Transverse colon (tissue), 4 donors: ENCODE measurements at regions not wholly inside any gene's neighbourhood (a gene's known extent, or its start where the extent isn't known, plus 50 kb on each side); places are given as distances from the start of the nearest gene placed in this dataset.
"Not testable (repeated sequence)": the region's sequence is repeated elsewhere in the genome, so short reads cannot be mapped to it uniquely, and the experiment has no call there.

ENCODE experiments used
- DNase-seq: peaks from one replicate; pipeline ENCODE4 v3.0.0-alpha.2; 2019
- H3K27ac ChIP-seq, 4 donors: fragments of 200-600 bp; sonication (generic); 2 replicates each; pipeline ENCODE4 v1.5.1; 2016 to 2018; ENCODE audit warnings: inconsistent platforms in 4 of 4
- H3K27me3 ChIP-seq: fragments of 200-600 bp; sonication (generic); 2 replicates; pipeline ENCODE4 v1.5.1; 2017; ENCODE audit warnings: inconsistent platforms
- H3K36me3 ChIP-seq, 4 donors: fragments of 200-600 bp; sonication (generic); 2 replicates each; pipeline ENCODE4 v1.5.1; 2017 to 2019; ENCODE audit warnings: inconsistent platforms in 4 of 4
- H3K4me1 ChIP-seq, 4 donors: fragments of 200-600 bp; sonication (generic); 2 replicates each; pipeline ENCODE4 v1.5.1; 2017 to 2020; ENCODE audit warnings: inconsistent platforms in 4 of 4
- H3K4me3 ChIP-seq, 4 donors: fragments of 200-600 bp; sonication (generic); 1 replicate in 1 of 4; 2 replicates in 3 of 4; pipeline versions ENCODE4 v1.5.1 to v1.6.1; 2017 to 2019; ENCODE audit warnings: inconsistent platforms in 4 of 4
- H3K9me3 ChIP-seq, 2 donors: fragments of 200-600 bp; sonication (generic); 2 replicates each; pipeline ENCODE4 v1.5.1; 2017 to 2019; ENCODE audit warnings: inconsistent platforms in 2 of 2
- EP300 ChIP-seq: sonication (generic); formaldehyde crosslinking; IDR thresholded peaks from one replicate; pipeline ENCODE4 v1.6.1; 2017; ENCODE audit warnings: antibody characterized with exemption, low read depth
- POLR2A ChIP-seq: fragments of 450-650 bp; IDR thresholded peaks from one replicate; pipeline ENCODE4 v1.6.1; 2016; ENCODE audit warnings: antibody characterized with exemption, mild to moderate bottlenecking, moderate library complexity
- POLR2AphosphoS5 ChIP-seq, 3 donors: sonication (generic); formaldehyde crosslinking; IDR thresholded peaks; one replicate each; pipeline ENCODE4 v1.6.1; 2016; ENCODE audit warnings: antibody characterized with exemption in 3 of 3
- WGBS, 2 donors: methylation state at CpG; one replicate each; pipeline ENCODE4 v1.1.5; 2018; ENCODE audit warnings: low coverage in 1 of 2; 5-methylcytosine and 5-hydroxymethylcytosine counted together
- in situ Hi-C, 4 donors: fragments of 200-750 bp; cut with MboI; loops; one replicate each; pipeline versions ENCODE4 v1.15.0 to v1.15.1; 2017; ENCODE audit warnings: low sequenced_read_pairs in 3 of 4, low pct_ligation_motif_present in 1 of 4, low pct_unique_long_range_greater_than_20kb in 1 of 4
- intact Hi-C: fragments of 100-400 bp; cut with DNase I; formaldehyde crosslinking; loops from one replicate; pipeline ENCODE4 v1.15.1; 2023; ENCODE audit warnings: low total_unique reads
- TF ChIP-seq, protein P1 (sequence below), 5 experiments: fragments of 200-600 bp in 3 of 5; fragments of 450-650 bp in 2 of 5; sonication (generic) in 3 of 5; IDR thresholded peaks; 1 replicate in 2 of 5; 2 replicates in 3 of 5; pipeline ENCODE4 v1.5.1; 2016 to 2017; ENCODE audit warnings: antibody characterized with exemption in 5 of 5, inconsistent platforms in 3 of 5, mild to moderate bottlenecking in 2 of 5, moderate library complexity in 1 of 5

DNA sequence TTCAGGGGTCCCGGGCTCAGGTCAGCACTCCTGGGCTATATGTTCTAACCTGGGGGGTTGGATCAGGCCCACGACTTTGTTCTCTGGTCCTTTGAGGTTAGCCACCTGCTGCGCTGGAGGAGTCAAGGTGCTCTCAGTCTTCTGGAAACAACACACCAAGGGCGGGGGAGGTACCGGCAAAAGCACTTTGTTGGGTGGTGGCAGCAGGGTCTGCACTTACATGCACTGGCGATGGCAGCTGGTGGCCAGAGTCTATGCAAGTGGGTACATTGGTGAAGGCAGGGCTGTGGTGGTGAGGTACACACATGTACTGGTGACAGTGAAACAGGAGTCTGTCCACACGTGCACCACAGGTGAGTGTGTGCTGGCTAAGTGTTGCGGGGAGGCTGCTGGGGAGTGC is 194.2 kb upstream of the MAGI2 start:
- no peak for DNase-seq
- WGBS, 2 donors: 90 to 100% methylated on average over 1 to 8 of the region's 8 CpGs
- H3K27me3 ChIP-seq: no peaks in the 10 kb centered on the region
- no peak overlapping the region for H3K4me3 ChIP-seq
- no peaks in the 10 kb centered on the region for H3K36me3 ChIP-seq
- no peak for TF ChIP-seq POLR2A
- TF ChIP-seq, protein P1, sequence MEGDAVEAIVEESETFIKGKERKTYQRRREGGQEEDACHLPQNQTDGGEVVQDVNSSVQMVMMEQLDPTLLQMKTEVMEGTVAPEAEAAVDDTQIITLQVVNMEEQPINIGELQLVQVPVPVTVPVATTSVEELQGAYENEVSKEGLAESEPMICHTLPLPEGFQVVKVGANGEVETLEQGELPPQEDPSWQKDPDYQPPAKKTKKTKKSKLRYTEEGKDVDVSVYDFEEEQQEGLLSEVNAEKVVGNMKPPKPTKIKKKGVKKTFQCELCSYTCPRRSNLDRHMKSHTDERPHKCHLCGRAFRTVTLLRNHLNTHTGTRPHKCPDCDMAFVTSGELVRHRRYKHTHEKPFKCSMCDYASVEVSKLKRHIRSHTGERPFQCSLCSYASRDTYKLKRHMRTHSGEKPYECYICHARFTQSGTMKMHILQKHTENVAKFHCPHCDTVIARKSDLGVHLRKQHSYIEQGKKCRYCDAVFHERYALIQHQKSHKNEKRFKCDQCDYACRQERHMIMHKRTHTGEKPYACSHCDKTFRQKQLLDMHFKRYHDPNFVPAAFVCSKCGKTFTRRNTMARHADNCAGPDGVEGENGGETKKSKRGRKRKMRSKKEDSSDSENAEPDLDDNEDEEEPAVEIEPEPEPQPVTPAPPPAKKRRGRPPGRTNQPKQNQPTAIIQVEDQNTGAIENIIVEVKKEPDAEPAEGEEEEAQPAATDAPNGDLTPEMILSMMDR (IDR thresholded peaks at IDR 0.05): no peak
- TF ChIP-seq POLR2AphosphoS5 (IDR thresholded peaks at IDR 0.05): no peak
- TF ChIP-seq EP300: no peak
- in situ Hi-C loops (loop anchor here in 1 of 4 donors (25.0 kb wide), 1 partner anchor 90 kb away; no protein-coding TSS in a partner anchor), intact Hi-C loops (no loop called here)
- H3K27ac ChIP-seq: no peak overlapping the region
- H3K4me1 ChIP-seq: no peaks in the 10 kb centered on the region
- H3K9me3 ChIP-seq: no peaks in the 10 kb centered on the region

DNA sequence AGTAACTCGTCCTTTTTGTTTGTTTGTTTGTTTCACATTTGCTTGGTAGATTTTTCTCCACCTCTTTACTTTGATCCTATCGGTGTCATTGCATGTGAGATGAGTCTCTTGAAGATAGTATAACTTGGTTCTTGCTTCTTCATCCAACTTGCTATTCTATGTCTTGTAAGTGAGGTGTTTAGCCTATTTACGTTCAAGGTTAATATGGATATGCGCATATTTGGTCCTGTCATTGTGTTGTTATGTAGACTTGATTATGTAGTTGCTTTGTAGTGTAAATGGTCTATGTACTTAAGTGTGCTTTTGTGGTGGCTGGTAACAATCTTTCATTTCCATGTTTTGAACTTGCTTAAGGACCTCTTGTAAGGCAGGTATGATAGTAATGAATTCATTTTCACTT is 192.8 kb upstream of the MAGI2 start:
- Histone ChIP-seq H3K27ac (no peak overlapping the region), H3K36me3 (no peaks in the 10 kb centered on the region), H3K9me3 (no peaks in the 10 kb centered on the region), H3K4me1 (no peaks in the 10 kb centered on the region), H3K4me3 (no peak overlapping the region), H3K27me3 (no peaks in the 10 kb centered on the region)
- in situ Hi-C loops: loop anchor here in 1 of 4 donors (25.0 kb wide), 1 partner anchor 91 kb away; no protein-coding TSS in a partner anchor
- TF ChIP-seq POLR2AphosphoS5 (IDR thresholded peaks at IDR 0.05) (no peak), EP300 (no peak), POLR2A (no peak)
- TF ChIP-seq, protein P1 (IDR thresholded peaks at IDR 0.05): no peak
- no peak for DNase-seq
- intact Hi-C loops: no loop called here
- 79 to 87% methylated on average over 4 of the region's 4 CpGs for WGBS, 2 donors

DNA sequence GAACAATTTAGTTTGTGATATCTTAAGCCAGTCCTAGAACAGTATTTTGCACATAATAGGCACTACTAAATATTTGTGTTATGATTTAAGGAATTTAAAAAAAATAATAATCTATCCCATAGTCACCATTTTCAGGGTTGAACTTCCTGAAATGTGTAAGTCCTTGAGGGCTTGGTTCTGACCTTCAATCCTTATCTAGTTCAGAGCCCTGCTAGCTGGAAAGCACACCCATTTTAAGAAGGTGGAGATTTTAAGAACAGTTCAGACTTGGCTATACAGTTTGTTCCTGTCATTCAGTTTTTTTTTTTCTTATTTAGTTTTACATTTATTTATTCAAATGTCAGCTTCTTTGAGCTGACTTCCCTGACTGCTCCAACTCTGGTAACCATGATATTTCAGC is 183.4 kb upstream of the MAGI2 start:
- Histone ChIP-seq H3K4me3 (no peak overlapping the region), H3K27ac (no peak overlapping the region), H3K36me3 (no peaks in the 10 kb centered on the region), H3K27me3 (no peaks in the 10 kb centered on the region), H3K9me3 (no peaks in the 10 kb centered on the region), H3K4me1 (peaks cover 0 to 12% (median 2%) of the 10 kb centered on the region in 4 donors)
- intact Hi-C loops (no loop called here), in situ Hi-C loops (loop anchor here in 1 of 4 donors (25.0 kb wide), 1 partner anchor 100 kb away; no protein-coding TSS in a partner anchor)
- no peak for DNase-seq
- TF ChIP-seq EP300 (no peak), POLR2A (no peak), POLR2AphosphoS5 (IDR thresholded peaks at IDR 0.05) (no peak)
- TF ChIP-seq, protein P1 (IDR thresholded peaks at IDR 0.05): no peak

DNA sequence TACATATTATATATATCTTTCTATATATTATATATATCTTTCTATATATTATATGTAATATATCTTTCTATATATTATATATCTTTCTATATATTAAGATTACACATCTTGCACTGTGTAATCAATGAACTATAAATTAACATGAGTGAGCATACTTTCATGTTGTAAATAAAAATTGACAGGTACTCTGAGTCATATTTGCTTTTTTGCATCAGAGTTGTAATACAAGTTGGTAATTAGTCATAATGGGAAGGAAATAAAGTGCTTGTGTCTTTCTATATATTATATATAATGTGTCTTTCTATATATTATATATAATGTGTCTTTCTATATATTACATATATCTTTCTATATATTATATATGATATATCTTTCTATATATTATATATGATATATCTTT is 172.5 kb upstream of the MAGI2 start:
- H3K4me3 ChIP-seq, H3K36me3 ChIP-seq, H3K27me3 ChIP-seq, H3K27ac ChIP-seq, DNase-seq, H3K9me3 ChIP-seq, intact Hi-C loops, H3K4me1 ChIP-seq: not testable (repeated sequence)
- in situ Hi-C loops: loop anchor here in 1 of 4 donors (25.0 kb wide), 1 partner anchor 111 kb away; no protein-coding TSS in a partner anchor

DNA sequence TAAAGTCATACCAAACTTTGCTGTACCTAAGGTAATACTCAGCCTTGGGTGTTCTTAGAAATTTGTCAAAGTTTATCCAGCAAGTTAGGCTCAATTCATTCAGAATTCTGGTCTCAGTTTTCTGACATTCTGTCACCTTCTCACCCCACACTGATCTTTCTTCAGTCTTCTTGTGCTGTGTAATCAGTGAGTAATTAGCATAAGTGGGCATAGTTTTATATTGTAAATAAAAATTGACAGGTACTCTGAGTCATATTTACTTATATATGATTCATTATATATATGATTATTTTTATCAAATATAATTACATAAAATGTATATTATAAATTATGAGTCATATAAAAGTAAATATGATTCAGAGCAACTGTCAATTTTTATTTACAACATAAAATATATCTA is 170.9 kb upstream of the MAGI2 start:
- no peaks in the 10 kb centered on the region for H3K9me3 ChIP-seq
- intact Hi-C loops: no loop called here
- no peaks in the 10 kb centered on the region for H3K4me1 ChIP-seq
- H3K36me3 ChIP-seq: no peaks in the 10 kb centered on the region
- no peak for DNase-seq
- no peak for TF ChIP-seq EP300
- H3K27me3 ChIP-seq: no peaks in the 10 kb centered on the region
- H3K27ac ChIP-seq: no peak overlapping the region
- in situ Hi-C loops: no loop called here
- H3K4me3 ChIP-seq: no peak overlapping the region
